ENCODE measurements at regions not wholly inside any gene's neighbourhood (a gene's known extent, or its start where the extent isn't known, plus 50 kb on each side); places are given as distances from the start of the nearest gene placed in this dataset.

DNA sequence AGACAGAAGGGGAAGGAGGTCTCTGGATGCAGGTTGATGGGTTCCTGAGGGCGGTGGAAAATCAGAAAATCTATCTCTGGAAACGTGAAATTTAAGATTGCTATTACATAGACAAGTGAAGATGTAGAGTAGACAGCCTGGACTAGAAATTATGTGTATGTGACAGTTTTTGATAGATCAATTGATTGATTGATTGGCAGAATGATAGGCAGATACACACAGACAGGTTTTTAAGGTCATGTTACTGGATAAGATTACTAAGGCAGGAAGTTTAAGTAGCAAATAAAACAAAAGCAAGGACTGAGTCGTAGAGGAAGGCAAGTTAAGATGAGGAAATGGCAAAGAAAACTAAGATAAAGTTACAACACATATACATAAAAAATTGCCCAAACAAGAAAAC is 124.7 kb downstream of the RGS21 start:
- TF ChIP-seq, protein P1, sequence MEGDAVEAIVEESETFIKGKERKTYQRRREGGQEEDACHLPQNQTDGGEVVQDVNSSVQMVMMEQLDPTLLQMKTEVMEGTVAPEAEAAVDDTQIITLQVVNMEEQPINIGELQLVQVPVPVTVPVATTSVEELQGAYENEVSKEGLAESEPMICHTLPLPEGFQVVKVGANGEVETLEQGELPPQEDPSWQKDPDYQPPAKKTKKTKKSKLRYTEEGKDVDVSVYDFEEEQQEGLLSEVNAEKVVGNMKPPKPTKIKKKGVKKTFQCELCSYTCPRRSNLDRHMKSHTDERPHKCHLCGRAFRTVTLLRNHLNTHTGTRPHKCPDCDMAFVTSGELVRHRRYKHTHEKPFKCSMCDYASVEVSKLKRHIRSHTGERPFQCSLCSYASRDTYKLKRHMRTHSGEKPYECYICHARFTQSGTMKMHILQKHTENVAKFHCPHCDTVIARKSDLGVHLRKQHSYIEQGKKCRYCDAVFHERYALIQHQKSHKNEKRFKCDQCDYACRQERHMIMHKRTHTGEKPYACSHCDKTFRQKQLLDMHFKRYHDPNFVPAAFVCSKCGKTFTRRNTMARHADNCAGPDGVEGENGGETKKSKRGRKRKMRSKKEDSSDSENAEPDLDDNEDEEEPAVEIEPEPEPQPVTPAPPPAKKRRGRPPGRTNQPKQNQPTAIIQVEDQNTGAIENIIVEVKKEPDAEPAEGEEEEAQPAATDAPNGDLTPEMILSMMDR (IDR thresholded peaks at IDR 0.05; ENCODE audit: control extremely low read depth in 1 of 3, insufficient read depth in 1 of 3, low read depth in 1 of 3, low read length in 3 of 3): no peak
- TF ChIP-seq, protein P2, sequence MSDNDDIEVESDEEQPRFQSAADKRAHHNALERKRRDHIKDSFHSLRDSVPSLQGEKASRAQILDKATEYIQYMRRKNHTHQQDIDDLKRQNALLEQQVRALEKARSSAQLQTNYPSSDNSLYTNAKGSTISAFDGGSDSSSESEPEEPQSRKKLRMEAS (IDR thresholded peaks at IDR 0.05): no peak
- TF ChIP-seq EP300 (IDR thresholded peaks at IDR 0.05; ENCODE audit: borderline replicate concordance in 1 of 2, low read depth in 2 of 2, low read length in 2 of 2): no peak
- no peak for TF ChIP-seq POLR2A (IDR thresholded peaks at IDR 0.05; ENCODE audit: control extremely low read depth in 1 of 2, low read depth in 2 of 2, low read length in 2 of 2)
- TF ChIP-seq SIX5 (IDR thresholded peaks at IDR 0.05; ENCODE audit: low read depth, low read length): no peak
- TF ChIP-seq GTF2F1 (IDR thresholded peaks at IDR 0.05; ENCODE audit: borderline replicate concordance, low read depth, low read length): no peak
- no peak for TF ChIP-seq CEBPB (IDR thresholded peaks at IDR 0.05; ENCODE audit: low read depth, low read length)
- TF ChIP-seq POLR2AphosphoS5 (IDR thresholded peaks at IDR 0.05; ENCODE audit: low read depth, low read length): no peak

Measured in H1 (cell line).